Right lobe of liver (tissue), 6 donors: ENCODE measurements at regions not wholly inside any gene's neighbourhood (a gene's known extent, or its start where the extent isn't known, plus 50 kb on each side); places are given as distances from the start of the nearest gene placed in this dataset.

Experiments used
- ATAC-seq, 4 donors: fragments of 200-7000 bp; cut with Tn5 transposase; one replicate each; pipeline ENCODE4 v1.9.1; 2020; ENCODE audit warnings: mild to moderate bottlenecking in 4 of 4, moderate library complexity in 4 of 4
- DNase-seq, 3 donors: peaks; one replicate each; pipeline ENCODE4 v3.0.0-alpha.2; 2020
- H3K27ac ChIP-seq, 3 donors: fragments of 200-600 bp; one replicate each; pipeline ENCODE4 v1.8.0; 2022
- H3K27me3 ChIP-seq, 2 donors: fragments of 200-600 bp; one replicate each; pipeline ENCODE4 v1.8.0; 2022
- H3K36me3 ChIP-seq, 4 donors: fragments of 200-600 bp; sonication (generic) in 1 of 4; one replicate each; pipeline versions ENCODE4 v1.5.1 to v1.8.0; 2017 to 2022; ENCODE audit warnings: control low read depth in 1 of 4
- H3K4me1 ChIP-seq, 4 donors: fragments of 200-600 bp; sonication (generic) in 1 of 4; one replicate each; pipeline versions ENCODE4 v1.5.1 to v1.8.0; 2017 to 2022; ENCODE audit warnings: control low read depth in 1 of 4
- H3K4me3 ChIP-seq, 3 donors: fragments of 200-600 bp; one replicate each; pipeline ENCODE4 v1.8.0; 2022
- H3K9me3 ChIP-seq, 4 donors: fragments of 200-600 bp; sonication (generic) in 1 of 4; one replicate each; pipeline versions ENCODE4 v1.5.1 to v1.8.0; 2017 to 2022; ENCODE audit warnings: control low read depth in 1 of 4
- CTCF ChIP-seq, 4 donors: fragments of 200-600 bp in 3 of 4; fragments of 450-650 bp in 1 of 4; IDR thresholded peaks; one replicate each; pipeline versions ENCODE4 v1.5.1 to v1.8.0; 2016 to 2022; ENCODE audit warnings: antibody characterized with exemption in 4 of 4, mild to moderate bottlenecking in 2 of 4
- POLR2A ChIP-seq: fragments of 450-650 bp; IDR thresholded peaks from one replicate; pipeline ENCODE4 v1.6.1; 2017; ENCODE audit warnings: antibody characterized with exemption, mild to moderate bottlenecking
- WGBS: methylation state at CpG from one replicate; pipeline ENCODE4 v1.1.6; 2018; ENCODE audit warnings: low coverage, low lambda C conversion rate; ENCODE audit not compliant: insufficient coverage; ENCODE audit errors: missing lambda C conversion rate; 5-methylcytosine and 5-hydroxymethylcytosine counted together
- intact Hi-C, 2 donors: fragments of 100-400 bp; cut with DNase I; formaldehyde crosslinking; loops; one replicate each; pipeline versions ENCODE4 v1.11.2 to v1.14.1; 2022
- donor health status: DM: no; HTN: yes; CAD: no.
- donor health status: DM: no; HTN: no; CAD: no.
- donor health status: DM: no; HTN: no; CAD: no.
- donor health status: DM: no; HTN: yes; CAD: no.
- donor health status: DM: no; HTN: yes; CAD: no.

DNA sequence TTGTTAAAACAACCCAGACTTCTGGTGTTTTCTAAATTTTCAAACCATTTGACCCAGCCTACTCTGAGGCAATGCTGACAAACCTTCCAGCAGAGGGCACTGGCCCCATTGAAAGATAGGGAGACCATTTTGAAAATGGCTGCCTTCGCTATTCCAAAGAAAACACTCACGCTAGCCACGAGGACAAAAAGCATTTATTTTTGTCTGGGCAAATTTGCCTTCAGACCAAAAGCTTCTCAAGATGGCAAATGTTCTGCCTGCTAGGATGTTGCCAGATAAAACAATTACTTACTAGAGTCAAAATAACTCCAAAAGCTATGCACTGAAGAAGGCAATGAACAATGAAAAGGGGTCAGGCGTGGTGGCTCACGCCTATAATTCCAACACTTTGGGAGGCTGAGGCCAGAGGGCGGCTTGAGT lies 296.7 kb upstream of the IRX5 start:
- H3K27me3 ChIP-seq: no peaks in the 10 kb centered on the region
- intact Hi-C loops: no loop called here
- 69% methylated on average over 6 of the region's 6 CpGs for WGBS
- TF ChIP-seq POLR2A: no peak
- TF ChIP-seq CTCF (IDR thresholded peaks at IDR 0.05): peak; percentile 29 to 52 (median 47)
- no peak overlapping the region for H3K4me3 ChIP-seq
- no peak overlapping the region for H3K27ac ChIP-seq
- DNase-seq (no peak), ATAC-seq (peak; percentile 36 to 54 (median 52))
- no peaks in the 10 kb centered on the region for H3K36me3 ChIP-seq
- peaks cover 0 to 10% (median 0%) of the 10 kb centered on the region in 4 donors for H3K4me1 ChIP-seq
- H3K9me3 ChIP-seq: no peaks in the 10 kb centered on the region

- no peaks in the 10 kb centered on the region for H3K27me3 ChIP-seq
- ATAC-seq (no peak), DNase-seq (no peak)
- no peaks in the 10 kb centered on the region for H3K36me3 ChIP-seq
- TF ChIP-seq POLR2A (no peak), CTCF (IDR thresholded peaks at IDR 0.05) (no peak)
- H3K4me3 ChIP-seq: no peak overlapping the region
- H3K4me1 ChIP-seq: peaks cover 0 to 22% (median 0%) of the 10 kb centered on the region in 4 donors
- H3K27ac ChIP-seq: no peak overlapping the region
- intact Hi-C loops: no loop called here
- WGBS: 62% methylated on average over 11 of the region's 13 CpGs
- no peaks in the 10 kb centered on the region for H3K9me3 ChIP-seq
Observed at GRCh38 chr16:54632322-54633220, 298.1 kb upstream of the IRX5 start.

GRCh38 chr16:54631782-54632181 lies 298.9 kb upstream of the IRX5 start:
- intact Hi-C loops: no loop called here
- Histone ChIP-seq H3K9me3 (no peaks in the 10 kb centered on the region), H3K27ac (no peak overlapping the region), H3K4me3 (no peak overlapping the region), H3K36me3 (no peaks in the 10 kb centered on the region), H3K4me1 (peaks cover 0 to 22% (median 0%) of the 10 kb centered on the region in 4 donors), H3K27me3 (no peaks in the 10 kb centered on the region)
- ATAC-seq (no peak), DNase-seq (no peak)
- TF ChIP-seq POLR2A (no peak), CTCF (IDR thresholded peaks at IDR 0.05) (no peak)
- WGBS: 79% methylated on average over 4 of the region's 4 CpGs

DNA sequence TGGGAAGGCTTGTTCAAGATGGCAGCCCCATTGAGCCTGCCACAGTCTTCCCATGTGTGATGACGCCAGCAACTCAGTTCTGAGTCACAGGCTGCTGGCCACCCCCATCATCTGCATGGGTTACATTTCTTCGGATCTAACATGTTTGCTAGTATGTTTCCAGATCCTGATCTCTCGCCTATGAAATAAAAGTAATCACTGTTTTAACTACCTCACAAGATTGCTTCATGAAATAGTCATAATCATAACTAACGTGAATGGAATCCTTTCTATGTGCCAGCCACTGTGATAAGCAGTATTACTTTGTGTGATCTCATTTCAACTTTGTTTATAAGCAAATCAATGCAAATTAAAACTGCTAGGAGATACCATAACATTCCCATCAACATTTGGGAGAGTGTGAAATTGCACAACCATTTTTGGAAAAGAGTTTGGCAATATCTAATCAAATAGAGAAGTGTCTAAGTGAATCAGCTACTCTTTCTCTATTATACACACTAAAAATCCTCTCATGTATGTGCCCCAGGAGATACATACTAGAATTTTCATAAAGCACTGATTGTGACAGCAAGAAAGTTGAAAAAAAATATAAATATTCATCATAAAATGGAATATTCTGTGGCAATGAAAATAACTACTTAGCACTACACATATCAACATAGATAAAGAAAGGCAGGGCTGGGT lies 300.2 kb upstream of the IRX5 start:
- ATAC-seq (no peak), DNase-seq (no peak)
- no peaks in the 10 kb centered on the region for H3K36me3 ChIP-seq
- no peaks in the 10 kb centered on the region for H3K9me3 ChIP-seq
- TF ChIP-seq POLR2A (no peak), CTCF (IDR thresholded peaks at IDR 0.05) (no peak)
- intact Hi-C loops: no loop called here
- H3K4me1 ChIP-seq: peaks cover 0 to 22% (median 0%) of the 10 kb centered on the region in 4 donors
- H3K27ac ChIP-seq: no peak overlapping the region
- WGBS: 81% methylated on average over 4 of the region's 4 CpGs
- H3K27me3 ChIP-seq: no peaks in the 10 kb centered on the region
- H3K4me3 ChIP-seq: no peak overlapping the region
